OCI-LY1 (cell line): ENCODE measurements at regions not wholly inside any gene's neighbourhood (a gene's known extent, or its start where the extent isn't known, plus 50 kb on each side); places are given as distances from the start of the nearest gene placed in this dataset.
"Not testable (repeated sequence)": the region's sequence is repeated elsewhere in the genome, so short reads cannot be mapped to it uniquely, and the experiment has no call there.

Experiments used
- H2AFZ ChIP-seq: fragments of 200-600 bp; sonication (generic), shearing (Covaris generic); 2 replicates; pipeline ENCODE4 v1.6.0; 2014; ENCODE audit warnings: antibody characterized with exemption, mild to moderate bottlenecking, low read length
- H3F3A ChIP-seq: fragments of 200-600 bp; sonication (generic), shearing (Covaris generic); 2 replicates; pipeline ENCODE4 v1.6.0; 2014; ENCODE audit warnings: mild to moderate bottlenecking, antibody characterized with exemption, low read length, moderate library complexity; ENCODE audit not compliant: insufficient read depth
- H3K27ac ChIP-seq: fragments of 200-600 bp; sonication (generic); 2 replicates; pipeline ENCODE4 v1.5.1; 2014; ENCODE audit warnings: low read length, mixed run types, mild to moderate bottlenecking, low read depth; ENCODE audit not compliant: poor library complexity, severe bottlenecking
- H3K27me3 ChIP-seq: fragments of 200-600 bp; sonication (generic); 2 replicates; pipeline ENCODE4 v1.6.0; 2014; ENCODE audit warnings: antibody characterized with exemption, mild to moderate bottlenecking, low read length, moderate library complexity; ENCODE audit not compliant: insufficient read depth
- H3K36me3 ChIP-seq: fragments of 200-600 bp; sonication (generic); 2 replicates; pipeline ENCODE4 v1.6.1; 2014; ENCODE audit warnings: mild to moderate bottlenecking, antibody characterized with exemption, low read length, moderate library complexity, mixed read lengths; ENCODE audit not compliant: insufficient read depth
- H3K4me1 ChIP-seq: fragments of 200-600 bp; sonication (generic); 2 replicates; pipeline ENCODE4 v1.5.1; 2014; ENCODE audit warnings: mild to moderate bottlenecking, low read length, moderate library complexity; ENCODE audit not compliant: insufficient read depth, severe bottlenecking
- H3K4me2 ChIP-seq: fragments of 200-600 bp; sonication (generic), shearing (Covaris generic); 2 replicates; pipeline ENCODE4 v1.6.1; 2014; ENCODE audit warnings: low read length
- H3K4me3 ChIP-seq: fragments of 200-600 bp; sonication (generic); 2 replicates; pipeline ENCODE4 v1.5.1; 2014; ENCODE audit warnings: low read length, low read depth, mild to moderate bottlenecking, mixed read lengths; ENCODE audit not compliant: poor library complexity, severe bottlenecking
- H3K79me2 ChIP-seq: fragments of 200-600 bp; shearing (Covaris generic); 2 replicates; pipeline ENCODE4 v1.6.1; 2016; ENCODE audit warnings: mixed run types, low read length, mixed read lengths; ENCODE audit not compliant: insufficient read depth
- H3K9ac ChIP-seq: fragments of 200-600 bp; sonication (generic), shearing (Covaris generic); 2 replicates; pipeline ENCODE4 v1.6.1; 2014; ENCODE audit warnings: mild to moderate bottlenecking, low read length, mixed read lengths
- H3K9me2 ChIP-seq: fragments of 200-600 bp; sonication (generic), shearing (Covaris generic); 2 replicates; pipeline ENCODE4 v1.6.1; 2014; ENCODE audit warnings: low read depth, mild to moderate bottlenecking, low read length, mixed read lengths
- H3K9me3 ChIP-seq: fragments of 200-600 bp; shearing (Covaris generic); 2 replicates; pipeline ENCODE4 v1.6.1; 2014; ENCODE audit warnings: low read length, mixed read lengths
- H4K20me1 ChIP-seq: fragments of 200-600 bp; sonication (generic), shearing (Covaris generic); 2 replicates; pipeline ENCODE4 v1.6.0; 2016; ENCODE audit warnings: mild to moderate bottlenecking, low read length; ENCODE audit not compliant: insufficient read depth
- CTCF ChIP-seq: fragments of 200-600 bp; sonication (generic), shearing (Covaris generic); IDR thresholded peaks from 2 replicates; pipeline ENCODE4 v1.5.1; 2017; ENCODE audit warnings: mild to moderate bottlenecking, antibody characterized with exemption, low read length, moderate library complexity, mixed read lengths
- EZH2 ChIP-seq: fragments of 200-600 bp; sonication (generic), shearing (Covaris generic); IDR thresholded peaks from 2 replicates; pipeline ENCODE4 v1.8.0; 2017; ENCODE audit warnings: borderline replicate concordance, mixed run types, mild to moderate bottlenecking, antibody characterized with exemption, low read length, moderate library complexity, mixed read lengths

GRCh38 chr9:124084087-124084486 is 72.5 kb downstream of the LHX2 start:
- H3K4me2 ChIP-seq: no peak overlapping the region
- H3K4me3 ChIP-seq: no peak overlapping the region
- H3K9me2 ChIP-seq: no peaks in the 10 kb centered on the region
- no peaks in the 10 kb centered on the region for H3K9me3 ChIP-seq
- H4K20me1 ChIP-seq: no peaks in the 10 kb centered on the region
- H3K4me1 ChIP-seq: no peaks in the 10 kb centered on the region
- no peak overlapping the region for H3K9ac ChIP-seq
- H3K36me3 ChIP-seq: no peaks in the 10 kb centered on the region
- no peak overlapping the region for H3K27ac ChIP-seq
- H2AFZ ChIP-seq: no peak overlapping the region
- H3F3A ChIP-seq: no peaks in the 10 kb centered on the region
- H3K27me3 ChIP-seq: no peaks in the 10 kb centered on the region
- H3K79me2 ChIP-seq: no peaks in the 10 kb centered on the region
- TF ChIP-seq EZH2: no peak
- TF ChIP-seq CTCF: no peak

DNA sequence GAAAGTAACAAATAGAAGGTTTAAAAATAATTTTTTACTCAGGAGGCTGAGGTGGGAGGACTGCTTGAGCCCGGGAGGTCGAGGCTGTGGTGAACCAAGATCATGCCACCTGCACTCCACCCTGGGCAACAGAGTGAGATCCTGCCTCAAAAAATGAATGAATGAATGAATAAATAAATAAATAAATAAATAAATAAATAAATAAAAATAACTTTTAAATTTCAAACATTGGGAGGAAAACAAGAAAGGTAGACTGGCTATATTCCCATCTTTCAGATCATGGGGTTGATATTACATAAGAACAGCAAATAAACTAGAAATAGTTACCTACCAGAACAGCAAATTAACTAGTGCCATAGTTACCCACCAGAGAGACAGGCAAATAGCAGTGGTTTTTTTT is 75.7 kb downstream of the LHX2 start:
- Histone ChIP-seq H4K20me1 (no peaks in the 10 kb centered on the region), H3K79me2 (no peaks in the 10 kb centered on the region)

DNA sequence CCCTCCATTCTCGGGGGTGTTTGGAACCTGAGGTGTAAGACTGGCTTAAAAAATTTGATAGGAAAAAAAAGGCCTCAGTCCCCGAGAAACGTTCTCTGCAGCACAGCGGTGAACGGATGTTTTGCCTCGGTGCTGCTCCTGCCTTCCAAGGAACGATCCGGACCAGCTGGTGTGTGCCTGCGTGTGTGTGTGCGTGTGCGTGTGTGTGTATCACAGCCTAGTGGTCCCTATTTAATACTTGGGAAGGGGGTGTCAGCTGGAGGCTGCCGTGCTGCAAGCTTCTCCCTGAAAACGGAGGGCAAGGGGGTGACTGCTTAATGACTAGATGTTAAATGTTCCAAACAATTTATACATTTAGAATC is 76.9 kb downstream of the LHX2 start:
- H4K20me1 ChIP-seq: no peaks in the 10 kb centered on the region
- TF ChIP-seq EZH2: no peak
- no peak for TF ChIP-seq CTCF
- H3K27me3 ChIP-seq: no peaks in the 10 kb centered on the region; the same call in 1 of the 2 replicates
- no peaks in the 10 kb centered on the region for H3K36me3 ChIP-seq
- no peaks in the 10 kb centered on the region for H3K9me3 ChIP-seq
- no peaks in the 10 kb centered on the region for H3K9me2 ChIP-seq
- H3K79me2 ChIP-seq: no peaks in the 10 kb centered on the region
- no peaks in the 10 kb centered on the region for H3K4me1 ChIP-seq
- H3K9ac ChIP-seq: no peak overlapping the region
- no peak overlapping the region for H2AFZ ChIP-seq
- H3K4me3 ChIP-seq: no peak overlapping the region
- H3F3A ChIP-seq: no peaks in the 10 kb centered on the region
- no peak overlapping the region for H3K4me2 ChIP-seq
- H3K27ac ChIP-seq: no peak overlapping the region

More for the DNA sequence above, 75.7 kb downstream of the LHX2 start:
- no peaks in the 10 kb centered on the region for H3K4me1 ChIP-seq
- TF ChIP-seq EZH2 (no peak), CTCF (no peak)
- H3K27me3 ChIP-seq: no peaks in the 10 kb centered on the region; the same call in 1 of the 2 replicates
- H3K9me3 ChIP-seq: no peaks in the 10 kb centered on the region
- no peak overlapping the region for H3K27ac ChIP-seq
- no peak overlapping the region for H3K9ac ChIP-seq
- no peak overlapping the region for H3K4me2 ChIP-seq
- no peaks in the 10 kb centered on the region for H3K9me2 ChIP-seq
- H3F3A ChIP-seq: no peaks in the 10 kb centered on the region
- H2AFZ ChIP-seq: no peak overlapping the region
- H3K4me3 ChIP-seq: no peak overlapping the region
- no peaks in the 10 kb centered on the region for H3K36me3 ChIP-seq

- H3K4me3 ChIP-seq, H3K79me2 ChIP-seq, H3K9me3 ChIP-seq, H2AFZ ChIP-seq, H3K9ac ChIP-seq, H3F3A ChIP-seq, H3K36me3 ChIP-seq, H4K20me1 ChIP-seq, H3K9me2 ChIP-seq, H3K27me3 ChIP-seq, H3K4me1 ChIP-seq, H3K4me2 ChIP-seq, H3K27ac ChIP-seq: not testable (repeated sequence)
Measured at GRCh38 chr9:124089631-124090488, 78.3 kb downstream of the LHX2 start.
